ENCODE measurements at regions not wholly inside any gene's neighbourhood (a gene's known extent, or its start where the extent isn't known, plus 50 kb on each side); places are given as distances from the start of the nearest gene placed in this dataset.
A peak's percentile ranks its signal among the peaks of the same experiment; 100 is the strongest.

GRCh38 chr1:220347654-220348175, 75.5 kb upstream of the RAB3GAP2 start:
- H3K27me3 Mint-ChIP-seq = peaks cover 6% of the 10 kb centered on the region
- H3K4me3 Mint-ChIP-seq = no peak overlapping the region
- POLR2A ChIA-PET = no interaction called here
- no peak overlapping the region for H3K27ac Mint-ChIP-seq
- intact Hi-C loops (cut with DNase I, micrococcal nuclease) = no loop called here
- DNase-seq (no peak), ATAC-seq (no peak)
- no peaks in the 10 kb centered on the region for H3K36me3 Mint-ChIP-seq (ENCODE audit: low read depth)
- CTCF ChIA-PET = no interaction called here
- H3K4me1 Mint-ChIP-seq = no peaks in the 10 kb centered on the region
- no peaks in the 10 kb centered on the region for H3K9me3 Mint-ChIP-seq (ENCODE audit: low read depth)

- intact Hi-C loops (cut with DNase I, micrococcal nuclease) = no loop called here
- Mint-ChIP-seq H3K4me1 (no peaks in the 10 kb centered on the region), H3K36me3 (ENCODE audit: low read depth) (no peaks in the 10 kb centered on the region), H3K27me3 (peaks cover 6% of the 10 kb centered on the region), H3K9me3 (ENCODE audit: low read depth) (no peaks in the 10 kb centered on the region), H3K4me3 (no peak overlapping the region), H3K27ac (no peak overlapping the region)
- ChIA-PET POLR2A (no interaction called here), CTCF (interaction anchor here (0.5 kb wide), 1 partner anchor 128 kb away, joined by 3 read pairs; no protein-coding TSS in a partner anchor)
- no peak for ATAC-seq
- no peak for DNase-seq
Observed at GRCh38 chr1:220344745-220345144, 72.5 kb upstream of the RAB3GAP2 start.

GRCh38 chr1:220342853-220343252, 70.6 kb upstream of the RAB3GAP2 start:
- Mint-ChIP-seq H3K4me3 (no peak overlapping the region), H3K27me3 (peaks cover 6% of the 10 kb centered on the region), H3K27ac (no peak overlapping the region), H3K36me3 (ENCODE audit: low read depth) (no peaks in the 10 kb centered on the region), H3K4me1 (no peaks in the 10 kb centered on the region), H3K9me3 (ENCODE audit: low read depth) (no peaks in the 10 kb centered on the region)
- CTCF ChIA-PET = no interaction called here
- POLR2A ChIA-PET = no interaction called here
- ATAC-seq (peak; percentile 6), DNase-seq (no peak)
- intact Hi-C loops (cut with DNase I, micrococcal nuclease) = no loop called here

- intact Hi-C loops (cut with DNase I, micrococcal nuclease) = no loop called here
- no peak overlapping the region for H3K27ac Mint-ChIP-seq
- H3K4me3 Mint-ChIP-seq = no peak overlapping the region
- peaks cover 9% of the 10 kb centered on the region for H3K27me3 Mint-ChIP-seq
- no peaks in the 10 kb centered on the region for H3K9me3 Mint-ChIP-seq (ENCODE audit: low read depth)
- ChIA-PET POLR2A (no interaction called here), CTCF (no interaction called here)
- no peak for DNase-seq
- ATAC-seq = no peak
- H3K4me1 Mint-ChIP-seq = no peaks in the 10 kb centered on the region
- no peaks in the 10 kb centered on the region for H3K36me3 Mint-ChIP-seq (ENCODE audit: low read depth)
Observed at GRCh38 chr1:220341126-220341525, 68.9 kb upstream of the RAB3GAP2 start.

DNA sequence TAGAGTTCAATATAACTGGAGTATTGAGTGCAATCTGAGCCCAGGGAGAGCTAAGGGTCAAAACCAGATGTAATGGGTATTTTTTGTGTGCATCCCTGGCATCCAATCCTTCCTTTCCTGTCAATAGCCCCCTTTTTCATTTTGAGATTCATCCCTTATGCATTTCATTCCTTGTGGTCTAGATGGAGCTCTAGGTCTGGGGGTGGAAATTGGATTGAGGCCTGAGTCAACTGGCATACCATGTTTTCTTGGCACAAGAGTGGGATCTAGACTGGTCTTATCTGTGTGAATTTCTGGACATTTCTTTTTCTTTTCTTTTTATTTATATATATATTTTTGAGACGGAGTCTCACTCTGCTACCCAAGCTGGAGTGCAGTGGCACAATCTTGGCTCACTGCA, 67.3 kb upstream of the RAB3GAP2 start:
- intact Hi-C loops (cut with DNase I, micrococcal nuclease) = no loop called here
- no peak overlapping the region for H3K27ac Mint-ChIP-seq
- peaks cover 9% of the 10 kb centered on the region for H3K27me3 Mint-ChIP-seq
- no peaks in the 10 kb centered on the region for H3K4me1 Mint-ChIP-seq
- no peak for ATAC-seq
- ChIA-PET CTCF (interaction anchor here (0.6 kb wide), 1 partner anchor 812 kb away, joined by 3 read pairs; no protein-coding TSS in a partner anchor), POLR2A (no interaction called here)
- H3K9me3 Mint-ChIP-seq (ENCODE audit: low read depth) = no peaks in the 10 kb centered on the region
- H3K36me3 Mint-ChIP-seq (ENCODE audit: low read depth) = no peaks in the 10 kb centered on the region
- DNase-seq = no peak
- no peak overlapping the region for H3K4me3 Mint-ChIP-seq

GRCh38 chr1:220338759-220339158, 66.5 kb upstream of the RAB3GAP2 start:
- Mint-ChIP-seq H3K36me3 (ENCODE audit: low read depth) (no peaks in the 10 kb centered on the region), H3K4me3 (no peak overlapping the region), H3K4me1 (no peaks in the 10 kb centered on the region), H3K27me3 (peaks cover 6% of the 10 kb centered on the region), H3K9me3 (ENCODE audit: low read depth) (no peaks in the 10 kb centered on the region), H3K27ac (no peak overlapping the region)
- no peak for ATAC-seq
- POLR2A ChIA-PET = no interaction called here
- DNase-seq = no peak
- CTCF ChIA-PET = no interaction called here
- intact Hi-C loops (cut with DNase I, micrococcal nuclease) = no loop called here

DNA sequence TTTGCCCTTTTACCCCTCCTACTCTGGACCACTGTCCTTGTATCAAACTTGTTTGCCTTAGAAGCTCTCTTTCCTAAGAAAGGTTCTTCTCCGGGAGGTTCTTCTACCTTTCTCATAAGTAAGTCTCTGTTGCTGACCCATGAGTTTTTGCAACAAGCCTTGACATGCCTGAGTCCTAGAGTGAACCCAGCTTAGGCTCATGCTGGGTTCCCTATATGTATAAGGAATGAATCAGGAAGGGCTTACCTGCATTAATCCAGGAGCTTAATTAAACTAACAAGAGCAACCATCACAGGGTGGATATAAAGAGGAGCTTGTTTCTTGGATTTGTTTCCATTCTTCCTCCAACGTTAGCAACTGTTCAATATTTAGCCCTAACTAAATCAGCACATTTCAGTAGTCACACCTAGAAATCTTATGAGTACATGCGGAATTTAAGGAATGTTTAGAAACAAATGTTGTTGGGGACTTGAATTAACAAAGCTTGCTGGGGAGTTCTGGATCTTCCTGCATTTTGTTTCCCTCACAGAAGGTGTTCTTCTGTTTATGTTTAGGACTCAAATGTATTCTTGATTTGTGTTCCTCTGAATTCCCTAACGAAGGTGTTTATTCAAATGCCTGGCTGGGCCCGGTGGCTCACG, 64.3 kb upstream of the RAB3GAP2 start:
- no peak for DNase-seq
- ChIA-PET POLR2A (no interaction called here), CTCF (no interaction called here)
- no peaks in the 10 kb centered on the region for H3K36me3 Mint-ChIP-seq (ENCODE audit: low read depth)
- H3K27me3 Mint-ChIP-seq = peaks cover 6% of the 10 kb centered on the region
- no peaks in the 10 kb centered on the region for H3K9me3 Mint-ChIP-seq (ENCODE audit: low read depth)
- no peaks in the 10 kb centered on the region for H3K4me1 Mint-ChIP-seq
- H3K27ac Mint-ChIP-seq = no peak overlapping the region
- H3K4me3 Mint-ChIP-seq = no peak overlapping the region
- intact Hi-C loops (cut with DNase I, micrococcal nuclease) = no loop called here
- no peak for ATAC-seq

GRCh38 chr1:220335668-220336067, 63.4 kb upstream of the RAB3GAP2 start:
- ATAC-seq (no peak), DNase-seq (no peak)
- H3K4me1 Mint-ChIP-seq = no peaks in the 10 kb centered on the region
- H3K27ac Mint-ChIP-seq = no peak overlapping the region
- ChIA-PET CTCF (no interaction called here), POLR2A (no interaction called here)
- no peak overlapping the region for H3K4me3 Mint-ChIP-seq
- no peaks in the 10 kb centered on the region for H3K36me3 Mint-ChIP-seq (ENCODE audit: low read depth)
- H3K27me3 Mint-ChIP-seq = peaks cover 8% of the 10 kb centered on the region
- intact Hi-C loops (cut with DNase I, micrococcal nuclease) = no loop called here
- H3K9me3 Mint-ChIP-seq (ENCODE audit: low read depth) = no peaks in the 10 kb centered on the region

- DNase-seq (no peak), ATAC-seq (no peak)
- H3K27me3 Mint-ChIP-seq = peaks cover 2% of the 10 kb centered on the region
- H3K4me1 Mint-ChIP-seq = no peaks in the 10 kb centered on the region
- H3K27ac Mint-ChIP-seq = no peak overlapping the region
- no peak overlapping the region for H3K4me3 Mint-ChIP-seq
- POLR2A ChIA-PET = no interaction called here
- H3K9me3 Mint-ChIP-seq (ENCODE audit: low read depth) = no peaks in the 10 kb centered on the region
- H3K36me3 Mint-ChIP-seq (ENCODE audit: low read depth) = no peaks in the 10 kb centered on the region
- CTCF ChIA-PET = no interaction called here
- intact Hi-C loops (cut with DNase I, micrococcal nuclease) = no loop called here
Observed at GRCh38 chr1:220331318-220331717, 59.1 kb upstream of the RAB3GAP2 start.

DNA sequence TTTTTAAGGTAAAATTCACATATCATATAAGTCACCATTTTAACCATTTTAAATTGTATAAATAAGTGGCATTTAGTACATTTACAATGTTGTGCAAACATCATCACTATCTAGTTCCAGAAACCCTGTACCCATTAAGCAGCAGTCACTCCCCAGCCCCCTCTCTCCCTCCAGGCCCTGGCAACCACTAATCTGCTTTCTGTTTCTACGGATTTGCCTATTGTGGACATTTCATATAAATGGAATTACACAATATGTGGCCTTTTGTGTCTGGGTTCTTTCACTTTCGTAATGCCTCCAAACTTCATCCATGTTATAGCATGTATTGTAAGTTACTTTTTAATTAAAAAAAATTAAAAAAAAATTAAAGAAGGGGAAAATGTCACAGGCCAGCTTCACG, 58.0 kb upstream of the RAB3GAP2 start:
- no peaks in the 10 kb centered on the region for H3K9me3 Mint-ChIP-seq (ENCODE audit: low read depth)
- H3K27me3 Mint-ChIP-seq = peaks cover 2% of the 10 kb centered on the region
- ChIA-PET POLR2A (no interaction called here), CTCF (interaction anchor here (0.7 kb wide), 1 partner anchor 355 kb away, joined by 3 read pairs; no protein-coding TSS in a partner anchor)
- intact Hi-C loops (cut with DNase I, micrococcal nuclease) = no loop called here
- no peak for DNase-seq
- ATAC-seq = no peak
- no peak overlapping the region for H3K4me3 Mint-ChIP-seq
- no peaks in the 10 kb centered on the region for H3K4me1 Mint-ChIP-seq
- no peak overlapping the region for H3K27ac Mint-ChIP-seq
- no peaks in the 10 kb centered on the region for H3K36me3 Mint-ChIP-seq (ENCODE audit: low read depth)

DNA sequence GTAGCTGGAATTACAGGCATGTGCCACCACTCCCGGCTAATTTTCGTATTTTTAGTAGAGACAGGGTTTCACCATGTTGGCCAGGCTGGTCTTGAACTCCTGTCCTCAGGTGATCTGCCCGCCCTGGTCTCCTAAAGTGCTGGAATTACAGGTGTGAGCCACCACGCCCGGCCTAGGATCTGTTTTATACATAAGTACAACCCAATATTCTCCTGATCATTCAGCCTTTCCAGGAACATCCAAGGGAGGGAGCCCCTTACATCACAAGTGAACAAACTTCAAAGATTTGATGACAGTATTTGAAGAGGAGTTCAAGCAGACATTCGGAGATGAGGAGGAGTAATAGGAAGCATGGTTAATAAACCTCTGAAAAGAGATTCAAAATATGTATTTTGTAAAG, 54.9 kb upstream of the RAB3GAP2 start:
- DNase-seq = no peak
- H3K4me3 Mint-ChIP-seq = no peak overlapping the region
- no peak overlapping the region for H3K27ac Mint-ChIP-seq
- H3K27me3 Mint-ChIP-seq = peaks cover 6% of the 10 kb centered on the region
- H3K9me3 Mint-ChIP-seq (ENCODE audit: low read depth) = no peaks in the 10 kb centered on the region
- intact Hi-C loops (cut with DNase I, micrococcal nuclease) = no loop called here
- no peaks in the 10 kb centered on the region for H3K36me3 Mint-ChIP-seq (ENCODE audit: low read depth)
- ChIA-PET CTCF (no interaction called here), POLR2A (no interaction called here)
- no peak for ATAC-seq
- H3K4me1 Mint-ChIP-seq = no peaks in the 10 kb centered on the region

- CTCF ChIA-PET = no interaction called here
- Mint-ChIP-seq H3K9me3 (ENCODE audit: low read depth) (no peaks in the 10 kb centered on the region), H3K27ac (no peak overlapping the region), H3K4me1 (no peaks in the 10 kb centered on the region), H3K36me3 (ENCODE audit: low read depth) (no peaks in the 10 kb centered on the region), H3K27me3 (peaks cover 7% of the 10 kb centered on the region), H3K4me3 (no peak overlapping the region)
- ATAC-seq (no peak), DNase-seq (no peak)
- intact Hi-C loops (cut with DNase I, micrococcal nuclease) = no loop called here
- POLR2A ChIA-PET = no interaction called here
Observed at GRCh38 chr1:220326578-220326977, 54.3 kb upstream of the RAB3GAP2 start.

All from activated CD4-positive, alpha-beta T cell treated with anti-CD3 and anti-CD28 coated beads for 36 hours (primary cell).